ENCODE measurements at regions not wholly inside any gene's neighbourhood (a gene's known extent, or its start where the extent isn't known, plus 50 kb on each side); places are given as distances from the start of the nearest gene placed in this dataset.
A peak's percentile ranks its signal among the peaks of the same experiment; 100 is the strongest.

- no peak for DNase-seq (ENCODE audit: low spot score)
Observed at GRCh38 chr11:127411283-127411682, 410.7 kb upstream of the KIRREL3 start.

DNA sequence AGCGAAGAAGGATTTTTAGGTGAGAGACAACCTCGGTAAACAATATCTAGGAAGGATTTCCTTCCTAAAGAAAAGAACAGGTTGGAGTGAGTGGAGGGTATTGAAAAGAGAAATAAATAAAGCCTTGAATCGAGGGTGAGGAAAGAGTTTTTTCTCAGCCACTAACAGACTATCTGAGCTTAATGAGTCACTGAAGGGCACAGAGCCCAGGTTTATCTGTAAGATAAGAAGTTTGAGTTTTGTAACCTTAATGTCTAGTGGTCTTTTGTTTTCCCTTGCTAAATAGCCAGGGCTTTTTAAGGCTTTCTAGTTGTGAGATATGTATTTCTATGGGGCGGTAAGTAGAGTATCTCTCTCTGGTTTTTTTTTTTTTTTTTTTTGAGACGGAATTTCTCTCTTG is 394.5 kb upstream of the KIRREL3 start:
- DNase-seq (ENCODE audit: low spot score) = no peak

- DNase-seq (ENCODE audit: low spot score) = no peak
Observed at GRCh38 chr11:127393460-127393997, 393.0 kb upstream of the KIRREL3 start.

GRCh38 chr11:127392575-127392974 is 392.0 kb upstream of the KIRREL3 start:
- DNase-seq (ENCODE audit: low spot score) = no peak

GRCh38 chr11:127390465-127390864 is 389.9 kb upstream of the KIRREL3 start:
- no peak for DNase-seq (ENCODE audit: low spot score)

DNA sequence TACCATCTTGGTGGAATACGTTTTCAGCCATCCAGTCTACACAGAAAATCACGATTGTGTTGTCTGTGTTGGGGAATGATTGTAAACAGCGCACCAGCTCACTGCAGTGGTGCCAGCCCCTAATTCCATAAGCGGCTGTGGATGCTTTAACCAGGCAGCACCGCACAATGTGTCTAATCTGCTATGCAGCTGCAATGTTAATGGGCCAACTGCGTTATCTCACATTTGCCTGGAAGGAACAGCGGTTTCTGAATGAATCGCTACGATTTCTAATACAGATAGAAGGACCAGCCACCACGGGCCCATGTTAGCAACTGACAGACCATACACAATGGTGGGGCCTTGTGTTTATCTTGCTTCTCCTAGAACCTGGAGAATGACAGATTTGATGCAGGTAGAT is 384.5 kb upstream of the KIRREL3 start:
- DNase-seq (ENCODE audit: low spot score) = no peak

GRCh38 chr11:127383026-127383425 is 382.5 kb upstream of the KIRREL3 start:
- no peak for DNase-seq (ENCODE audit: low spot score)

DNA sequence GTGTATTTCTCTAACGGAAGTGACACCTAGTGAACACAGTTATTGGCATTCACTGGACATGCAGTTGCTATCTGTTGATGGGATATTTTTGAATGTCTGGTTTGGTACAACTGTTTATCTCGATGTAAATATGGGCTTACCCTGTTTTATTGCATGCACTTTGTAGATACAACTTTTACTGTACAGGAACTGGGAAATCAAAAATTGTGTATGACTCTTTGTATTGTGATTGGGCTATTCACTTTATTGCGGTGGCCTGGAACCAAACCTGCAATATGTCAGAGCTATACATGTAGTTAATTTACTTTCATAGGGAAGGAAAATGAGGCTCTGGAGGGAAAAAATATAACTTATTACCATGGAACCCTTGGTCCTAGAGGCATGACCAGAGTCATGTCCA is 380.7 kb upstream of the KIRREL3 start:
- DNase-seq (ENCODE audit: low spot score) = no peak

DNA sequence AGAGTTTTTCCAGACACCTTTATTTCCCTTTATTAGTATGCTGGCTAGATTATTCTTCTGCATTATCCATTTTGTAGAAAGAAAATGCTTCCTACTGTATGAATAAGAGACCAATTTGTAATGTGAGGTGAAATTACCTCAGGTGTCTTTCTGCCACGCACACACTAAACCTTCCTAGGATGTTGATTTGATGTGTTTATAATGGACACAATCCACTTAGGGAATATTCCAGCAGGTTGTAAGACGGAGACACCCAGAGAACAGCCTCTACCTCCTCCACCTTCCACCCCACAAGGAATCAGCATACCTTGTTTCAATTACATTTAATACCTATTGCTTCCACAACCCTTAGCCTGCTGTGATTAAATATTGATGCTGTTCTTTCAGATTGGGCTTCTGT is 379.1 kb upstream of the KIRREL3 start:
- DNase-seq (ENCODE audit: low spot score) = no peak

GRCh38 chr11:127376301-127376700 is 375.7 kb upstream of the KIRREL3 start:
- DNase-seq (ENCODE audit: low spot score) = no peak

DNA sequence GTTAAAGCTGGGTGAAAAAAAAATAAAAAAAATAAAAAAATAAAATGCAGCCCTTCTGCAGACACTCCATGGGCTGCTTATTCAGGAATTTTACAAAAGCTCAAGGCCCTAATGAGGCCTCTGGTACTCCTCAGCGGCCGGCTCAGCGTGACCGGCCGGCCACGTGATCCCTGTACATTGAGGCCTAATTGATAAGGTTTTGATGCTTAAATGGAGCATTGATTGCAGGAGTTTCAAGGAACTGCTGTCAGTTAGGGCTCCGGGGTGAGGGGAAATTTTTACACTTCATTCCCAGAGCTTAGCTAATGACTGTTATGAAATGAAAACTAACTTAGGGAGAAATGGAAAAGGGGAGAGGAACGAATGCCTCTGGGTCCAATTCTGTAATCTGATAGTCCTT is 368.8 kb upstream of the KIRREL3 start:
- DNase-seq (ENCODE audit: low spot score) = no peak

GRCh38 chr11:127362754-127363308 is 362.3 kb upstream of the KIRREL3 start:
- no peak for DNase-seq (ENCODE audit: low spot score)

DNA sequence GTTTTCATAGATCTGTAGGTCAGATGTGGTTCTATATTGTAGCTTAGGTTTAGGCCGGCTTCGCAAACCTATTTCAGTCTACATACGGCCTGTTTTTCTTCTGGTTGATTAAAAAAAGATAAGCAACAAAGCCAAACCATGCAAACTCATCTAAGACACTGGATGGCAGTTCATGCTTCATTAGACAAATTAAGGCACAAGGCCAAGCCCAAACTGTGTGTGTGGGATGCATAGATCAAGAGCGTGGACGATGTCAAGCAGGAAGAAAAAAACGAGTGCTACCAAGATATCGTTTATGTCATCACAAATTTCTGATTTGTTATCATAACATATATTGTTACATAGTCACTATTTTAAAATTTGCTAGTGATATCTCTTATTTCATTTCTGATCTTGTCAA is 357.6 kb upstream of the KIRREL3 start:
- DNase-seq (ENCODE audit: low spot score) = no peak

- DNase-seq (ENCODE audit: low spot score) = no peak
Observed at GRCh38 chr11:127350476-127350875, 349.9 kb upstream of the KIRREL3 start.

DNA sequence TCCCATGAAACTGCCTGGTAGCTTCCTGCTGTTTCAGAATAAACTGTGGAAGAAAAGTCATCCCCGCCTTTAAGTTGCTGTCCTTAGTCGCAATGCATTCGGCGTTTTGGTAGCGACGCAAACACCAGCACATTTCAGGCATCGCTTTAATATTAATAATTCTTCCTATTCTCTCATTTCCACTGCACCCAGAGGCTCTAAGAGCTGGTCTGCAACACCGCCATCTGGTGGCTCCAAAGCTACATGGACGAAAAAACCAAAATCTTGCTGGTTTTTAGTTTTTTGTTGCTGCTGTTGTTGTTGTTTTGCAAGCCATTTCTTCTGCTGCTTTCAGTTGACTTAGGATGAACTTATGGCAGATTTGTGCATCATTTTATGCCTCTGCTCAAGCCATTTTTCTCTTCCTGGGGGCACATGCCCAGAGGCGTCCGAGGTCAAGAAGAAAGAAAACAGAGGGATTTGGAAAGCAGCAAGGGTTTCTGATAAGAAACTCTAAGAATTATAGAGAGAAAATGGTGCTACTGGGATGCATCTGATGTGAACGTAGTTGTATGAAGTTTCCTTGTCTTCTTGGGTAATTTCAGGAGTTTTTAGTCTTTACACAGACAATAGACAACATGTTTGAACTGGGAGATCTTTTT is 345.4 kb upstream of the KIRREL3 start:
- DNase-seq (ENCODE audit: low spot score) = peak; percentile 32

DNA sequence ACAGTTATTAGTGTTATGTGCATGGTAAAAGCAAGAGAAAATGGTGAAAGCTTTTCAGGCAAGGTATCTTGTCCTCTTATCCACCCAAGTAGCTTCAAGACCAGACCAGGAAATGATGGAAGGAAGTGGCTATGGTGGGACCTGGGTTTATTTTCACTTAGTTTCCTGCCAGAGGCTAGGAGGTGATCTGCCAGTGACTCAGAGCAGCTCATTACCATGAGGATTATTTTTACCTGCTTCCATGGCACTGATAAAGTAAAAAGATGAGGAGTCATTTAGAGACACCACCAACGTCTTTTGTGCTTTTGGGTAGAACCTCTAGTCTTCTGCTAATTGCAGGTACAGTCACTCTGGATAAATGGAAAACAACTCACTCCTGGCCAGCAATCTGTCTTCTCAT is 339.9 kb upstream of the KIRREL3 start:
- no peak for DNase-seq (ENCODE audit: low spot score)

DNA sequence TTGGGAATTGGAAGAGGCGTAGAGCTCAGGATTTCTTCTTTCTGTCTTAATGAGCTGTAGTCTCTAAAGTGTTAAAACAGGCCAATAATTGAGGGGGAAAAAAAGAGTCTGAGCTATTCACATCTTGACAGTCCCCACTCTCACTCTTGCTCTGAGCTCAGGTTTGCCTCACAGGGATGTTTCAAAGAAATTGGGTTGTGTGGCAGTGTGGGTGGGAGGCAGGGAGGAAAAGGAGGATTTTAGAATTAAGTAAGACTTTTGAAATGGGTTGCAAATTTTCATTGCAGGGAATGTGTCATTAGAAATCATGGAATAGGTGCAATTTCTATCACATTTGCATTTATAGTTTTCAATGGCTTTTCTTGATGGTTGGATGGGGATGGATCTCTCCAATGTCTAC is 338.8 kb upstream of the KIRREL3 start:
- DNase-seq (ENCODE audit: low spot score) = no peak

DNA sequence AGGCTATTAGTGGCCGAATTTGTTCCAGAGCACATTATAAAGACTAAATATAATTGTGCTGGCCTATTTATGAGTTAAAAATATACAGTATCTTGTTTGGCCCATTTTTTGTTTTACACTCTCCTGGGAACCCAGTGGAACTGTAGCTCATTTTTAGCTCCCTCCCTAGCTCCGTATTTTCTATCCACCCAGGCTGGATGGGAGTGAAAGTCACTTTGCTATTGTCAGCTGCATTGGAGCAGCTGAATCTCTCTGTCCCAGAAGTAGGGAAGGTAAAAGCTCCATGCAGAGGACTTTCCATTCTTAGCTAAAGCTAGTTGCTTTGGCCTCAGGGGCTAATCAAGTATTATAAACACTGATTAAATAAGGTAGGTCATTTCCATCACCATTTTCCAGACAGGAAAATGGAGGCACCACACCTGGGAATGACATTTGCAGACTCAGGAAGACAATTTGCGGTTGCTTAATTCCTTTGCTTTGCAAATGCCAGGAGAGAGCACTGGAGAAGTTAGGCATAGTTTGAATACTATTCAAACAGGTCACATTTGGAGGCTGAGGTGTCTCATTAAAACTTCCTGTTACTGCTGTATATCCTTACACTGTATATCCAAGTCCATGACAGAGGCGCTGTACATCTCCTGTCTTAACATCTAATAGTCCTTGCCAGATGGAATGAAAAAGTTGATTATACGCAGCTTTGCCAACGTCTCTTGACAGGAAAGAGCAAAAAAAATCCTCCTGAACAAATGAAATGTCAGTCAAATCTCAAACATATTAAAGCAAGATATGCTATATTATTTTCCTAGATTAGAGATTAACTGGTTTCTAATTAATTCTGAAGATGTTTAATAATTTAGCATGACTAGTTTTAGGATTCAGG is 338.1 kb upstream of the KIRREL3 start:
- DNase-seq (ENCODE audit: low spot score) = no peak

- DNase-seq (ENCODE audit: low spot score) = no peak
Observed at GRCh38 chr11:127334466-127334865, 333.9 kb upstream of the KIRREL3 start.

DNA sequence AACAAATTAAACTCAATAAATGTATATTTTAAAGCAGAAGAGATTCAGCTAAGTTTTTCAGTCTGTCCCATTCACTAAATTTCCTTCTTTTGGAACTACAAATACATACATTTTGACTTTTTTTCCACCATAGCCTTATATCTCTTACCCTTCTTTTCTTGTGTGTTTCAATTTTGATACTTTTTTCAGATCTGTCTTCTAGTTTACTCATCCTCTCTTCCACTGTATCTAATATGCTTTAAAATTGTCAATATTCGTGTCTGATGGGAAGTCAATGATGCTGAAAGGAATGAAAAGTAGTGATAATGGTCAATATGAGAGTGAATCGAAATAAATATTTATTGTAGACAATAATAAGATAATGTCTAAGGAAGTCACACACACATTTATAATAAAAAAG is 332.3 kb upstream of the KIRREL3 start:
- DNase-seq (ENCODE audit: low spot score) = no peak

GRCh38 chr11:127330044-127330443 is 329.5 kb upstream of the KIRREL3 start:
- DNase-seq (ENCODE audit: low spot score) = no peak

DNA sequence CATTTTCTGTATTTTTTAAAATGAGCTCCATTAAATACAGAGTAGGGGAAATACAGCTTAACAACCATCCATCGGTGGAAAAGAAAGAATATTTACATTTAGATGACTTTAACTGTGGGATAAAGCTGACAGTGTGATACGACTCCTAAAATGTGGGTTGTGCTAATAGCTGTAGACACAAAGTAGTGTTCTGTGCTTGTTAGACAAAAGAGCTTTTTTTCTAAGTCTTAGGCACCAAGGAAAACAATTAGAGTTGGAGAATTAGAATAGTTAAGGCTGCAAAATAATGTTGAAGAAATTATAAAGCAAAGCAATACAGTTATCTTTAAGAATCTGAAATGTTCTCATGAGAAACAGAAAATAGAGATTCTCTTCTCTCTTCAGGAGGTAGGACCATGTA is 307.7 kb upstream of the KIRREL3 start:
- DNase-seq (ENCODE audit: low spot score) = no peak

GRCh38 chr11:127307700-127308099 is 307.1 kb upstream of the KIRREL3 start:
- DNase-seq (ENCODE audit: low spot score) = no peak

Measured in LoVo (cell line).